Lower lobe of right lung (tissue), 2 donors: ENCODE measurements at regions not wholly inside any gene's neighbourhood (a gene's known extent, or its start where the extent isn't known, plus 50 kb on each side); places are given as distances from the start of the nearest gene placed in this dataset.
"Not testable (repeated sequence)": the region's sequence is repeated elsewhere in the genome, so short reads cannot be mapped to it uniquely, and the experiment has no call there.

Source experiments
- ATAC-seq, 2 donors: fragments of 200-7000 bp; cut with Tn5 transposase; one replicate each; pipeline ENCODE4 v1.9.1; 2020 to 2022; ENCODE audit warnings: mild to moderate bottlenecking in 2 of 2, moderate library complexity in 2 of 2
- DNase-seq: peaks from one replicate; pipeline ENCODE4 v3.0.0-alpha.2; 2020
- H3K27ac ChIP-seq: fragments of 200-600 bp; one replicate; pipeline ENCODE4 v1.8.0; 2022
- H3K27me3 ChIP-seq: fragments of 200-600 bp; one replicate; pipeline ENCODE4 v1.8.0; 2022; ENCODE audit warnings: low read depth
- H3K36me3 ChIP-seq: fragments of 200-600 bp; one replicate; pipeline ENCODE4 v1.8.0; 2022; ENCODE audit warnings: mild to moderate bottlenecking
- H3K4me1 ChIP-seq: fragments of 200-600 bp; one replicate; pipeline ENCODE4 v1.8.0; 2022
- H3K4me3 ChIP-seq: fragments of 200-600 bp; one replicate; pipeline ENCODE4 v1.8.0; 2022; ENCODE audit warnings: mild to moderate bottlenecking
- H3K9me3 ChIP-seq: fragments of 200-600 bp; one replicate; pipeline ENCODE4 v1.8.0; 2022
- CTCF ChIP-seq: fragments of 200-600 bp; IDR thresholded peaks from one replicate; pipeline ENCODE4 v1.8.0; 2022; ENCODE audit warnings: antibody characterized with exemption, mild to moderate bottlenecking
- intact Hi-C: fragments of 100-400 bp; cut with DNase I; formaldehyde crosslinking; loops from one replicate; pipeline ENCODE4 v1.11.0; 2022
- donor health status: DM: no; HTN: yes; CAD: no; lungs with severe emphysema.

GRCh38 chr1:199089393-199090122 lies 450.7 kb downstream of the PTPRC start:
- no peak for TF ChIP-seq CTCF
- ATAC-seq: no peak
- intact Hi-C loops: no loop called here
- Histone ChIP-seq H3K4me1 (no peaks in the 10 kb centered on the region), H3K4me3 (no peak overlapping the region), H3K27me3 (no peaks in the 10 kb centered on the region), H3K9me3 (no peaks in the 10 kb centered on the region), H3K36me3 (no peaks in the 10 kb centered on the region), H3K27ac (no peak overlapping the region)
- DNase-seq: no peak

- H3K27ac ChIP-seq, H3K9me3 ChIP-seq, H3K4me1 ChIP-seq, H3K27me3 ChIP-seq, H3K4me3 ChIP-seq, DNase-seq, H3K36me3 ChIP-seq, ATAC-seq, intact Hi-C loops: not testable (repeated sequence)
Measured at GRCh38 chr1:199095628-199096027, 456.8 kb downstream of the PTPRC start.

GRCh38 chr1:199096591-199096990 lies 457.8 kb downstream of the PTPRC start:
- H3K9me3 ChIP-seq: no peaks in the 10 kb centered on the region
- no peaks in the 10 kb centered on the region for H3K27me3 ChIP-seq
- DNase-seq: no peak
- H3K36me3 ChIP-seq: no peaks in the 10 kb centered on the region
- intact Hi-C loops: no loop called here
- H3K4me3 ChIP-seq: no peak overlapping the region
- TF ChIP-seq CTCF: no peak
- no peaks in the 10 kb centered on the region for H3K4me1 ChIP-seq
- no peak overlapping the region for H3K27ac ChIP-seq
- no peak for ATAC-seq

GRCh38 chr1:199098468-199098867 lies 459.6 kb downstream of the PTPRC start:
- Histone ChIP-seq H3K4me1 (no peaks in the 10 kb centered on the region), H3K4me3 (no peak overlapping the region), H3K36me3 (no peaks in the 10 kb centered on the region), H3K9me3 (no peaks in the 10 kb centered on the region), H3K27me3 (no peaks in the 10 kb centered on the region), H3K27ac (no peak overlapping the region)
- intact Hi-C loops: no loop called here
- DNase-seq (no peak), ATAC-seq (peak in 1 of 2 donors; percentile 50)
- TF ChIP-seq CTCF: no peak

GRCh38 chr1:199101139-199101538 lies 462.3 kb downstream of the PTPRC start:
- no peaks in the 10 kb centered on the region for H3K36me3 ChIP-seq
- no peak for DNase-seq
- no peaks in the 10 kb centered on the region for H3K4me1 ChIP-seq
- H3K4me3 ChIP-seq: no peak overlapping the region
- H3K27me3 ChIP-seq: no peaks in the 10 kb centered on the region
- intact Hi-C loops: no loop called here
- H3K27ac ChIP-seq: no peak overlapping the region
- H3K9me3 ChIP-seq: peaks cover under 1% of the 10 kb centered on the region
- no peak for TF ChIP-seq CTCF
- no peak for ATAC-seq

GRCh38 chr1:199101635-199102034 lies 462.8 kb downstream of the PTPRC start:
- Histone ChIP-seq H3K27me3 (no peaks in the 10 kb centered on the region), H3K36me3 (no peaks in the 10 kb centered on the region), H3K27ac (no peak overlapping the region), H3K4me1 (no peaks in the 10 kb centered on the region), H3K4me3 (no peak overlapping the region), H3K9me3 (peaks cover 5% of the 10 kb centered on the region)
- intact Hi-C loops: no loop called here
- no peak for DNase-seq
- ATAC-seq: no peak
- no peak for TF ChIP-seq CTCF
